ENCODE measurements at regions not wholly inside any gene's neighbourhood (a gene's known extent, or its start where the extent isn't known, plus 50 kb on each side); places are given as distances from the start of the nearest gene placed in this dataset.

DNA sequence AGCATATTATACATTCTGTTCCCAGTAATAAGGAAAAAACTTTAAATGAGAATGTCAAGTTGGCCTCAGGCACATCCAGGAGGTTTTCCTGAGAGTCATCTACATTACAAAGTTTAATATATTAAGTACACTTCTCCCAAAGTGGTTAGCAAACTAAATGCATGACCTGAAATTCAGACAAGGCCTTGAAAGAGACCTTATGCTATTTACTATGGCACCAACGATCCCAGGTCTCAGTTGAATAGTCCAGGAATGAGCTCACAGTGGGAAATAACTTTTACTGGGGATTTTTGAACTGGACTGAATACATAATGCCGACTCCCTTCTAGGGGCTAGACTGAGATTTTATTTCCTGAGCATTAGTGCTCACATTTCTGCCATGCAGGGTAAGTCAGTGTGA is 1577.5 kb upstream of the PCDH7 start:
- TF ChIP-seq SP1 (IDR thresholded peaks at IDR 0.05) (no peak), FOXK2 (IDR thresholded peaks at IDR 0.05) (no peak), BHLHE40 (IDR thresholded peaks at IDR 0.05; ENCODE audit: borderline replicate concordance) (no peak), FOXM1 (IDR thresholded peaks at IDR 0.05; ENCODE audit: borderline replicate concordance) (no peak), L3MBTL2 (conservative IDR thresholded peaks at IDR 0.05) (no peak), TARDBP (IDR thresholded peaks at IDR 0.05) (no peak), ARNT (IDR thresholded peaks at IDR 0.05) (no peak), ELF4 (IDR thresholded peaks at IDR 0.05) (no peak), ZNF384 (IDR thresholded peaks at IDR 0.05) (no peak), FOXA1 (IDR thresholded peaks at IDR 0.05) (no peak), CTBP1 (IDR thresholded peaks at IDR 0.05; ENCODE audit: borderline replicate concordance) (no peak), NFRKB (IDR thresholded peaks at IDR 0.05) (no peak)
- TF ChIP-seq, protein P1, sequence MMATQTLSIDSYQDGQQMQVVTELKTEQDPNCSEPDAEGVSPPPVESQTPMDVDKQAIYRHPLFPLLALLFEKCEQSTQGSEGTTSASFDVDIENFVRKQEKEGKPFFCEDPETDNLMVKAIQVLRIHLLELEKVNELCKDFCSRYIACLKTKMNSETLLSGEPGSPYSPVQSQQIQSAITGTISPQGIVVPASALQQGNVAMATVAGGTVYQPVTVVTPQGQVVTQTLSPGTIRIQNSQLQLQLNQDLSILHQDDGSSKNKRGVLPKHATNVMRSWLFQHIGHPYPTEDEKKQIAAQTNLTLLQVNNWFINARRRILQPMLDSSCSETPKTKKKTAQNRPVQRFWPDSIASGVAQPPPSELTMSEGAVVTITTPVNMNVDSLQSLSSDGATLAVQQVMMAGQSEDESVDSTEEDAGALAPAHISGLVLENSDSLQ (IDR thresholded peaks at IDR 0.05): no peak

Data from HEK293T (cell line).